ENCODE measurements at regions not wholly inside any gene's neighbourhood (a gene's known extent, or its start where the extent isn't known, plus 50 kb on each side); places are given as distances from the start of the nearest gene placed in this dataset.

- DNase-seq: no peak
Observed at GRCh38 chr15:95549168-95549738, 781.2 kb upstream of the NR2F2 start.

DNA sequence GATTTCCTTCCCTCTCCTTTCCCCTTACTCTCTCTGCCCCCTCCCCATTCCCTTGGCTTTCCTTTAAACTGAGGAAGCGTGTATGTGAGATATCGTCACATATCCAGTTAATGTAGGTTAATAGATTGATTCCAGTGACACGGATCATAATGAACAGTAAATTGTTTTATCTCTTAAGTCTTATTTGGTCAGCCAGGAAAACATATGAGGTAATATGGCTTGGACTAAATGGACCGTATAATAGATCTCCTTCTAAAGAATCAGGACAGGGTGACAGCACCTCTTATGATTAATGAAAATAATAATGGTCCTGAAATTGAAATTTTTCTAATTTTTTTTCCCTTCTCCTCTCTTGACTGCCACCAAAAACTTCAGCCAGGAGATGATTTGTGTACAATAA lies 779.8 kb upstream of the NR2F2 start:
- DNase-seq: no peak

DNA sequence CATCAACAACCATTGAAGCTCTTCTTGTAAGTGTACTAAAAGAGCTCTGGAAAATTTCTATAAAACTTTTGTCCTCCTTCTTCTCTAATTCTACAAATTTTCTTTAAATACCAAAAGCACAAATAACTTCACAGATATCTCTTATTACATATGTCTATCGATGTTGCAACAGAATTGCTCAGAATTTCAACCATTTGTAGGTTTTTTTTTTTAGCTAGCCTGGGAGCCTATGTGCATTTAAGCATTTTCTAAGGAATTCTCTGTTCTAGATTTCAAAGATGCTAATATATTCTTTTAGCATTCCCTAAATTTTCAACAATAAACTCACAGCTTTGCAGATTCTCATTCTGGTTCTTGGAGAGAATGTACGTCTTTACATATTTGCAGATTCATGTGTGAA lies 774.3 kb upstream of the NR2F2 start:
- no peak for DNase-seq

- DNase-seq: no peak
Observed at GRCh38 chr15:95556866-95557225, 773.7 kb upstream of the NR2F2 start.

GRCh38 chr15:95557226-95558046 lies 773.1 kb upstream of the NR2F2 start:
- no peak for DNase-seq

DNA sequence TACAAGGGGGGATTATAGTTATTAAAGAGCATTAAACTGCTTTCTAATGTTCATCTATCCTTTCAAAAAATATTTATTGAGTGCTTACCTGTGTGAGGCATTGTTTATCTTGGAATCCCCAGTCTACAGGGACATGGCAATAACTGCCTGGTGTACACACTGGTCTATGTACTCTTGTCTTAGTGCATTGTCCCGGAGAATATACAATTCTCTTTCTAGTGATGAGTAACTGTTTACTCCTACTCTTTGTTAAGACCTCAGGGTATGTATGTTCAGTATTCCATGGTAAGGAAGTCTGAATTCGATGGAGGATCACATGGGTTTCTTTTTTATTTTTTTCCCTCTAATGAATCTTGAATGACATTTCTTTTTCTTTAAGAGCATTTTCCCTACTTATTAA lies 772.4 kb upstream of the NR2F2 start:
- DNase-seq: no peak

- DNase-seq: no peak
Observed at GRCh38 chr15:95558916-95559315, 771.6 kb upstream of the NR2F2 start.

- DNase-seq: no peak
Observed at GRCh38 chr15:95559875-95560394, 770.6 kb upstream of the NR2F2 start.

GRCh38 chr15:95561463-95561862 lies 769.0 kb upstream of the NR2F2 start:
- no peak for DNase-seq

DNA sequence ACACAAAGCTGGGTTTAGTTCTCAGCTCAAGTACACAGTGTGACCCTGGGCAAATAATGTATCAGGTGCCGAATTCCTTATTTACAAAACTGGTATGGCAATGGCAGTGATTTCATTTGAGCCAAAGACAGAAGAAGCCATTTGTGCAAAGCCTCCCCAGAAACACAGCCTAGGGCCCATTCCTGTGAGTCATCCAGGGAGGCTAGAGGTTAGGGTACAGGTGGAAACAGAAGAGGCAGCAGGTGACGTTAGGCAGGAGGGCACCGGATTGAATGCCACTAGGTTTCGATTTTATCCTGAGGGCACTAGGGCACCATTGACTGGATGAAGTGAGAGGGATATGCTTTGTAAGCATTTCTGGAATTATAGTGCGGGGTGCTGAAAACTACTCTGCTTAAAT lies 766.9 kb upstream of the NR2F2 start:
- DNase-seq: no peak

GRCh38 chr15:95565016-95565600 lies 765.4 kb upstream of the NR2F2 start:
- DNase-seq: no peak

GRCh38 chr15:95565690-95566089 lies 764.8 kb upstream of the NR2F2 start:
- no peak for DNase-seq

DNA sequence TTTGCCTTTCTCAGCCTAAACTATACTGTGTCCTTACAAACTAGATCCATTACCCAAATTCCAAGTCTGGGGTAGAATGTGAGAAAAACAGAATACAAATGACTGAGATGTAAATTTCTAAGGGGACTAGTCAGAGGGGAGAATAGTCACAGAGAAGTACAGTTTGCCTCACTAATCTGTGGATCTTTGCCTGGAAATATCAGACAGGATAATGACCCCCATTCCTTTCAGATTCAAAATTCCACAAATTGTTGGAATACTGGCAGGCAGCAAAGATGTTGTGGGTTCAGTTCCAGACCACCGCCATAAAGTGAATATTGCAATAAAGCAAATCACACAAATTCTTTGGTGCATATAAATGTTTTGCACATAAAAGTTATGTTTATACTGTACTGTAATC lies 762.8 kb upstream of the NR2F2 start:
- no peak for DNase-seq

DNA sequence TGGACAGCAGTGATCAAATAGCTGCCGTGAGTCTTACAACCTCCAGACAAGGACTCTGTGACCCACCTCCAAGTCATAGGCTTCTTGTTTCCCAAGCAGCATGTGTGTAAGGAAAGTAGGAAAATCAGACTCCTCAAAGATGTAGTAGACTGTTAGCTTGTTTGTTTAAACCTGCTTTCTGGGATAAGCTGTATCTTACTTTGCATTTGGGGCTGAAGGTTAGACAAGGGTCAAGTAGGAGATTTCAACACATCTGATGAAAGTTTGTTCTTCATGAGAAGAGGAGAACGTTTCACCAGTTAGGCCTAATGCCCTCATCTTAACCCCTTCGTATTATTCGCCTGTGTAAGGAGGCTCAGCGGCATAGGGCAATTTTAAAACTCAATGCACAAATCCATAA lies 756.4 kb upstream of the NR2F2 start:
- DNase-seq: no peak

DNA sequence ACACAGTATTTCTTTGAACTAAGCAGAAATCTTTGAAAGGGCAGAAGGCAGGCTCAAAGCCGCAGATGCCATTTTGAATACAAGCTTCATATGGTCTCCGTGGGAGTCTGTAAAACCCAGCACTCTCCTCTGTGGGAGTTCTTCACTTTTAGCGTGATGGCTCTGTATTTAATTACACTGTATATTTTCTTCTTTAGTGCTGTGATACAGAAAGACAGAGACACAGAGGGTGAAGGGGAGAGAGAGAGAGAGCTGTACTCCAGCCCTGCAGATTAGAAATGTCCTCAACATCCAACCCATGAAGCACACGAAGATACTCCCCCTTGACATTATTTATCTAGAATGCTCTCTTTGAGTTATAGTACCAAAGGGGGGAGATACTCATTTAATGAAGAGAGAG lies 752.6 kb upstream of the NR2F2 start:
- DNase-seq: no peak

DNA sequence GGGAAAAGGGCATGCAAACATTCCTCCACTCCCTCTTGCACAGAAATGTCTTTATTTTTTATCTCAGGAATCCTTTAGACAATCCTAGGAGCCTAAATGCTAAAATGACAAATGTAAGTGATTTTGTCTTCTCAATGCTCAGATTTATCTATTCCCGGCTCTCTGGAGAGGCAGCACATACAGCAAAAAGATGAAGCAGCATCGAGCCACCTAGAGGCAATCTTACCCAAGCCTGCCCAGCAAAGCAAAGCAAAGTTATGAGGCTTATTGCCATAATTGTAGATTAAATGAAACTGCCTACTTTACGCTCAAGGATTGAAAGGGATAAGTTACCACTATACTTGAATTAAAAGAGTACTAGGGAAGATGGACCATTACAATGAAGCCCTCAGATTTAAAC lies 750.4 kb upstream of the NR2F2 start:
- no peak for DNase-seq

DNA sequence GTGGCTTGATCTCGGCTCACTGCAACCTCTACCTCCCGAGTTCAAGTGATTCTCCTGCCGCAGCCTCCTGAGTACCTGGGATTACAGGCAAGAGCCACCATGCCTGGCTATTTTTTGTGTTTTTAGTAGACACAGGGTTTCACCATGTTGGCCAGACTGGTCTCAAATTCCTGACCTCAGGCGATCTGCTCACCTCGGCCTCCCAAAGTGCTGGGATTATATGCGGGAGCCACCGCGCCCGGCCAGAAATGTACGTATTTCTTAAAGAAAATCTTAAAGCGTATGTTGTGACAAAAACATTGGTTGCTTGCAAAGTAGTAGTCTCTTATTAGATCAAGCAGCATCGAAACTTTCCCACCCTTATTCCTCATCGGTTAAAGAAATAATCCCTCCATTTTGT lies 748.9 kb upstream of the NR2F2 start:
- no peak for DNase-seq

- no peak for DNase-seq
Observed at GRCh38 chr15:95584088-95584487, 746.4 kb upstream of the NR2F2 start.

DNA sequence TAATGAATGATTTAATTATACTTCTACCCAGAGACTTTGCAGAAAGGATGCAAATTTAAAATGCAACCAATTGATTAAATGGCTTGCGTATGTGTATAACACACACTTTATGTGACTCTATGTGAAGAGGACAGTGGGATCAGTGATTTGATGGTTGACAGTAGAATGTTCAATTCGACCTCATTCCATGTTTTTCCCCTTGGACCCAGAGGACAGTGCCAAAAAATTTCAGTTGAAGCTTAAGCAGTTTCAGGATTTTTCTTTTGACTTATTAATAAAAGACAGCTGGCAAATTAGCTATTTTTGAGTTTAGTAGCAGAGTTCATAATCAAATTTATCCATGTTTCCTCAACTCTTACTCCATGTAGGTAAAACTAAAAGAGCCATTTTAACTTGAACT lies 742.4 kb upstream of the NR2F2 start:
- DNase-seq: no peak

DNA sequence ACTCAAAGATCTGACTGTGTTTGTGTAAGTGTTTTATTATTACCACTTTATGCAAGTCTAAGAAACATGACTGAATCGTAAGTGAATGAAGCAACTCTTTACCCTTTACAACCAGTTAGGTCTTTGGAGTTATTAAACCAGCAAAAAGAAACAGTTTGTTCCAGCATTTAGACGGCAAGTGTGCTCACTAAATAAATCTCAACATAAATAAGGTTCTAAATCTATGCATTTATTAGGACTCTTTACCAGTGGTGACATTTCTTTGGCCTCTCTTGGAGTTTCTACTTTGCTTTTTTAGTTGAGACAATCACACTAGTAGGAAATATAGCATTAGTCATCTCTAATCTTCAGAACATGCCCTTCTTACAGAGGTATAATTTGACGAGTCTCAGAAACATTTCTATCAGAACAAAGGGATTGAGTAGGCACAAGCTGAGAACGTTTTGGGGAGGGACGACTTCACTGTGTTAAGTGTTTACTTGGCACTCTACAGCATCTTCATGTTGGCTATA lies 739.9 kb upstream of the NR2F2 start:
- no peak for DNase-seq

DNA sequence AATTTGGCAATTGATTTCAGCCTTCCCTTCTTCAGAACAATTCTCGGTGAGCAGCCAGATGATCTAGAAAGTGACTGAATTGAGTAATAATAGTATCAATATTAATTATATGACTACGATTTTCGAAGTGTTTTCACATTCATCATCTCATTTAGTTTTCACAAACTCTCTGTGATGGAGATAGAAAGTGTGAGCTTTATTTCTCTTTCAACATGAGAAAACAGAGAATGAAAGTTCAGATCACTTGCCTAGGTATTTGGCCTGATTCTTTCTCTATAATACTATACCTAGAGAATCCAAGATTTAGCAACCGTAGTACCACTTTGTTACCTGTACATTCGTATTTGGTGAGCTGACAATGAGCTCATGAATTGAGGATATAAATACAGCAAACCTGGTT lies 739.2 kb upstream of the NR2F2 start:
- DNase-seq: no peak

GRCh38 chr15:95591886-95592285 lies 738.6 kb upstream of the NR2F2 start:
- DNase-seq: no peak

DNA sequence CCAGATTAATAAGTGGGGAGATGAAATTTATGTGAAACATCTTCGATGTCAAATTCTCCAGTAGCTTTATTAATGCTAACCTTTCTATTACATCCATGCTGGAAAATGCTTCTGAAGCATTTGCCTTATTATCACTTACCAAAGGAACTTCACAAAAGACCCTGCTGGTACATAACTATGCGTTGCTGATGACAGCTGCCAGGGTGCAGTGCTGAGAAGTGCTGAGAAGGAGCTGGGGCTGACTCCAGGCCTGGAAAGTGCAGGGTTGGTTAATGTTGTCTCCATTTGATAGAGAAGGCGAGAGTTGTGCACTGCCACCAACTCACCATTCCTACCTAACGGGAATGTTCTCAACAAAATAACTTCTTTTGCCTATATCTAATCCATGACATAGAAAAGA lies 736.0 kb upstream of the NR2F2 start:
- no peak for DNase-seq

GRCh38 chr15:95595759-95596158 lies 734.7 kb upstream of the NR2F2 start:
- DNase-seq: no peak

All from stimulated activated CD4-positive, alpha-beta T cell treated with anti-CD3 and anti-CD28 coated beads, Interleukin-4, amount 100 ng/mL, for 4 hours (primary cell).